ENCODE measurements at regions not wholly inside any gene's neighbourhood (a gene's known extent, or its start where the extent isn't known, plus 50 kb on each side); places are given as distances from the start of the nearest gene placed in this dataset.

- no peaks in the 10 kb centered on the region for H3K4me1 Mint-ChIP-seq
- CTCF ChIA-PET, result interaction anchor here (2.2 kb wide), 1 partner anchor 1090 kb away, joined by 14 read pairs; no protein-coding TSS in a partner anchor
- no peak overlapping the region for H3K4me2 ChIP-seq (replicated peaks; ENCODE audit: low read depth, low read length, poor library complexity, severe bottlenecking)
- no peaks in the 10 kb centered on the region for H3K79me2 ChIP-seq (ENCODE audit: control insufficient read depth, insufficient read depth, low read length)
- DNase-seq, result peak; percentile 31
- no peaks in the 10 kb centered on the region for H3K9me3 ChIP-seq (ENCODE audit: control extremely low read depth in 1 of 3, control insufficient read depth in 2 of 3, insufficient read depth in 1 of 3, low read length in 2 of 3)
- ATAC-seq (ENCODE audit: low read depth), result no peak
- POLR2A ChIA-PET, result no interaction called here
- H3K4me3 ChIP-seq (ENCODE audit: control extremely low read depth in 1 of 5, extremely low read depth in 1 of 5, insufficient read depth in 1 of 5, low read depth in 2 of 5, low read length in 4 of 5), result no peak overlapping the region
- H4K20me1 ChIP-seq (ENCODE audit: control insufficient read depth, insufficient read depth, low read length, poor library complexity, severe bottlenecking), result no peaks in the 10 kb centered on the region
- no peak overlapping the region for H3K4me3 Mint-ChIP-seq
- TF ChIP-seq CTCF (IDR thresholded peaks at IDR 0.05) (no peak), EZH2 (IDR thresholded peaks at IDR 0.05; ENCODE audit: borderline replicate concordance, insufficient read depth, low read depth, low read length, poor library complexity, severe bottlenecking) (no peak)
- H3K9me3 Mint-ChIP-seq (ENCODE audit: insufficient read depth), result no peaks in the 10 kb centered on the region
- H3K9ac ChIP-seq (ENCODE audit: low read length), result no peak overlapping the region
- H3K4me1 ChIP-seq (ENCODE audit: control insufficient read depth in 2 of 2, insufficient read depth in 2 of 2, low read length in 2 of 2), result no peaks in the 10 kb centered on the region
- no peaks in the 10 kb centered on the region for H3K27me3 ChIP-seq (replicated peaks in 1 of 4; ENCODE audit: control extremely low read depth in 1 of 4, control insufficient read depth in 3 of 4, insufficient read depth in 4 of 4, low read length in 3 of 4)
- H3K36me3 ChIP-seq (replicated peaks in 1 of 2; ENCODE audit: control extremely low read depth in 1 of 2, control insufficient read depth in 1 of 2, extremely low read depth in 1 of 2, insufficient read depth in 2 of 2, low read length in 1 of 2), result no peaks in the 10 kb centered on the region
- H3K27ac ChIP-seq (ENCODE audit: low read length in 2 of 2), result no peak overlapping the region
- WGBS (ENCODE audit: insufficient coverage), result no CpG with 5 or more reads among the region's 6 CpGs
- intact Hi-C loops (cut with micrococcal nuclease), result no loop called here
- H3K27ac Mint-ChIP-seq, result no peak overlapping the region
- no peak overlapping the region for H2AFZ ChIP-seq (ENCODE audit: insufficient read depth, low read depth, low read length, poor library complexity, severe bottlenecking)
- no peaks in the 10 kb centered on the region for H3K27me3 Mint-ChIP-seq
These were observed 399.5 kb upstream of the ANKRD30A start for GRCh38 chr10:36725581-36726520.

GRCh38 chr10:36722777-36723176 is 402.6 kb upstream of the ANKRD30A start:
- Histone ChIP-seq H3K9ac (ENCODE audit: low read length) (no peak overlapping the region), H3K36me3 (replicated peaks in 1 of 2; ENCODE audit: control extremely low read depth in 1 of 2, control insufficient read depth in 1 of 2, extremely low read depth in 1 of 2, insufficient read depth in 2 of 2, low read length in 1 of 2) (no peaks in the 10 kb centered on the region), H4K20me1 (ENCODE audit: control insufficient read depth, insufficient read depth, low read length, poor library complexity, severe bottlenecking) (no peaks in the 10 kb centered on the region), H2AFZ (ENCODE audit: insufficient read depth, low read depth, low read length, poor library complexity, severe bottlenecking) (no peak overlapping the region), H3K79me2 (ENCODE audit: control insufficient read depth, insufficient read depth, low read length) (no peaks in the 10 kb centered on the region), H3K27me3 (replicated peaks in 1 of 4; ENCODE audit: control extremely low read depth in 1 of 4, control insufficient read depth in 3 of 4, insufficient read depth in 4 of 4, low read length in 3 of 4) (no peaks in the 10 kb centered on the region), H3K27ac (ENCODE audit: low read length in 2 of 2) (no peak overlapping the region), H3K4me1 (ENCODE audit: control insufficient read depth in 2 of 2, insufficient read depth in 2 of 2, low read length in 2 of 2) (no peaks in the 10 kb centered on the region), H3K4me3 (ENCODE audit: control extremely low read depth in 1 of 5, extremely low read depth in 1 of 5, insufficient read depth in 1 of 5, low read depth in 2 of 5, low read length in 4 of 5) (no peak overlapping the region), H3K9me3 (ENCODE audit: control extremely low read depth in 1 of 3, control insufficient read depth in 2 of 3, insufficient read depth in 1 of 3, low read length in 2 of 3) (peaks cover 0 to 4% (median 0%) of the 10 kb centered on the region in 3 donors), H3K4me2 (replicated peaks; ENCODE audit: low read depth, low read length, poor library complexity, severe bottlenecking) (no peak overlapping the region)
- WGBS (ENCODE audit: insufficient coverage), result 98% methylated on average over 6 of the region's 9 CpGs
- Mint-ChIP-seq H3K4me3 (no peak overlapping the region), H3K9me3 (ENCODE audit: insufficient read depth) (no peaks in the 10 kb centered on the region), H3K27me3 (no peaks in the 10 kb centered on the region), H3K27ac (no peak overlapping the region), H3K4me1 (no peaks in the 10 kb centered on the region)
- TF ChIP-seq EZH2 (IDR thresholded peaks at IDR 0.05; ENCODE audit: borderline replicate concordance, insufficient read depth, low read depth, low read length, poor library complexity, severe bottlenecking), result no peak
- no peak for TF ChIP-seq CTCF (IDR thresholded peaks at IDR 0.05)
- no peak for ATAC-seq (ENCODE audit: low read depth)
- intact Hi-C loops (cut with micrococcal nuclease), result no loop called here
- DNase-seq, result no peak
- ChIA-PET POLR2A (no interaction called here), CTCF (no interaction called here)

Data from B cell (primary cell).